ENCODE measurements at regions not wholly inside any gene's neighbourhood (a gene's known extent, or its start where the extent isn't known, plus 50 kb on each side); places are given as distances from the start of the nearest gene placed in this dataset.

- no peak for TF ChIP-seq POLR2AphosphoS5 (IDR thresholded peaks at IDR 0.05)
- TF ChIP-seq POLR2A (IDR thresholded peaks at IDR 0.05; ENCODE audit: low read depth) = no peak
- no peak for TF ChIP-seq CTCF (IDR thresholded peaks at IDR 0.05)
- TF ChIP-seq EP300 (IDR thresholded peaks at IDR 0.05) = no peak
- peak overlapping the region in 2 of 4 donors; percentile 83 to 85 for H3K27ac ChIP-seq (replicated peaks in 1 of 4)
- no peaks in the 10 kb centered on the region for H3K36me3 ChIP-seq
- H3K4me1 ChIP-seq = peaks cover 5 to 40% (median 33%) of the 10 kb centered on the region in 4 donors
- intact Hi-C loops (cut with DNase I) = loop anchor here (5.0 to 10.0 kb wide), 3 partner anchors 124 to 663 kb away; no protein-coding TSS in a partner anchor
- no peaks in the 10 kb centered on the region for H3K9me3 ChIP-seq
- DNase-seq (ENCODE audit: extremely low spot score) = no peak
- 88% methylated on average over 1 of the region's 1 CpG for WGBS
- H3K27me3 ChIP-seq = peaks cover 0 to under 1% (median 0%) of the 10 kb centered on the region in 4 donors
- H3K4me3 ChIP-seq = no peak overlapping the region
Measured at GRCh38 chr18:22560797-22561196, 143.1 kb upstream of the CTAGE1 start.

GRCh38 chr18:22563164-22563583 lies 145.5 kb upstream of the CTAGE1 start:
- Histone ChIP-seq H3K27ac (replicated peaks in 1 of 4) (no peak overlapping the region), H3K27me3 (peaks cover 0 to 8% (median 0%) of the 10 kb centered on the region in 4 donors), H3K36me3 (no peaks in the 10 kb centered on the region), H3K4me3 (no peak overlapping the region), H3K9me3 (no peaks in the 10 kb centered on the region), H3K4me1 (peaks cover 5 to 30% (median 28%) of the 10 kb centered on the region in 4 donors)
- DNase-seq (ENCODE audit: extremely low spot score) = no peak
- intact Hi-C loops (cut with DNase I) = loop anchor here (2.0 to 10.0 kb wide), 4 partner anchors 122 to 666 kb away; partner anchors contain the start of gene GATA6
- peak in 1 of 2 donors; percentile 48 for TF ChIP-seq POLR2AphosphoS5 (IDR thresholded peaks at IDR 0.05)
- no peak for TF ChIP-seq EP300 (IDR thresholded peaks at IDR 0.05)
- TF ChIP-seq CTCF (IDR thresholded peaks at IDR 0.05) = peak; percentile 74
- TF ChIP-seq POLR2A (IDR thresholded peaks at IDR 0.05; ENCODE audit: low read depth) = no peak
- 13% methylated on average over 6 of the region's 6 CpGs for WGBS

- Histone ChIP-seq H3K9me3 (no peaks in the 10 kb centered on the region), H3K4me1 (peaks cover 5 to 26% (median 24%) of the 10 kb centered on the region in 4 donors), H3K36me3 (no peaks in the 10 kb centered on the region), H3K4me3 (no peak overlapping the region), H3K27ac (replicated peaks in 1 of 4) (no peak overlapping the region), H3K27me3 (peaks cover 0 to 8% (median 0%) of the 10 kb centered on the region in 4 donors)
- intact Hi-C loops (cut with DNase I) = loop anchor here (5.0 to 10.0 kb wide), 3 partner anchors 121 to 667 kb away; no protein-coding TSS in a partner anchor
- TF ChIP-seq EP300 (IDR thresholded peaks at IDR 0.05) (no peak), POLR2A (IDR thresholded peaks at IDR 0.05; ENCODE audit: low read depth) (no peak), POLR2AphosphoS5 (IDR thresholded peaks at IDR 0.05) (no peak), CTCF (IDR thresholded peaks at IDR 0.05) (no peak)
- WGBS = 62% methylated on average over 2 of the region's 2 CpGs
- no peak for DNase-seq (ENCODE audit: extremely low spot score)
Measured at GRCh38 chr18:22564036-22564435, 146.3 kb upstream of the CTAGE1 start.

GRCh38 chr18:22566703-22567420 lies 149.1 kb upstream of the CTAGE1 start:
- no peak for DNase-seq (ENCODE audit: extremely low spot score)
- 66% methylated on average over 3 of the region's 3 CpGs for WGBS
- TF ChIP-seq EP300 (IDR thresholded peaks at IDR 0.05) = no peak
- no peak for TF ChIP-seq POLR2A (IDR thresholded peaks at IDR 0.05; ENCODE audit: low read depth)
- no peak for TF ChIP-seq POLR2AphosphoS5 (IDR thresholded peaks at IDR 0.05)
- TF ChIP-seq CTCF (IDR thresholded peaks at IDR 0.05) = no peak

More at GRCh38 chr18:22566703-22567420, 149.1 kb upstream of the CTAGE1 start:
- peaks cover 0 to 8% (median 0%) of the 10 kb centered on the region in 4 donors for H3K27me3 ChIP-seq
- no peak overlapping the region for H3K4me3 ChIP-seq
- H3K4me1 ChIP-seq = peaks cover 0 to 9% (median 9%) of the 10 kb centered on the region in 4 donors
- no peaks in the 10 kb centered on the region for H3K36me3 ChIP-seq
- intact Hi-C loops (cut with DNase I) = loop anchor here (10.0 kb wide), 1 partner anchor 118 kb away; no protein-coding TSS in a partner anchor
- H3K27ac ChIP-seq (replicated peaks in 1 of 4) = no peak overlapping the region
- no peaks in the 10 kb centered on the region for H3K9me3 ChIP-seq
